HCT116 (cell line): ENCODE measurements at regions not wholly inside any gene's neighbourhood (a gene's known extent, or its start where the extent isn't known, plus 50 kb on each side); places are given as distances from the start of the nearest gene placed in this dataset.

Source experiments
- EZH2 ChIP-seq: fragments of 200-600 bp; sonication (generic); IDR thresholded peaks from 2 replicates; pipeline ENCODE4 v1.6.1; 2017; ENCODE audit warnings: antibody characterized with exemption, mixed run types
- POLR2A ChIP-seq: IDR thresholded peaks from 2 replicates; pipeline ENCODE4 v1.7.0; 2011; ENCODE audit warnings: borderline replicate concordance; ENCODE audit not compliant: insufficient read depth, insufficient read length; ENCODE audit errors: extremely low read depth
- TF ChIP-seq, protein P1 (sequence below), 3 experiments: fragments of 200-600 bp in 1 of 3; sonication (generic) in 1 of 3; IDR thresholded peaks in 2 of 3; conservative IDR thresholded peaks in 1 of 3; 2 replicates each; pipeline ENCODE4 v1.5.1; 2012 to 2017; ENCODE audit warnings: low read depth in 2 of 3, low read length in 2 of 3, antibody characterized with exemption in 1 of 3, borderline replicate concordance in 1 of 3, control low read depth in 1 of 3, mild to moderate bottlenecking in 1 of 3, mixed read lengths in 1 of 3, mixed run types in 1 of 3, moderate library complexity in 1 of 3; ENCODE audit not compliant: insufficient read depth in 1 of 3

DNA sequence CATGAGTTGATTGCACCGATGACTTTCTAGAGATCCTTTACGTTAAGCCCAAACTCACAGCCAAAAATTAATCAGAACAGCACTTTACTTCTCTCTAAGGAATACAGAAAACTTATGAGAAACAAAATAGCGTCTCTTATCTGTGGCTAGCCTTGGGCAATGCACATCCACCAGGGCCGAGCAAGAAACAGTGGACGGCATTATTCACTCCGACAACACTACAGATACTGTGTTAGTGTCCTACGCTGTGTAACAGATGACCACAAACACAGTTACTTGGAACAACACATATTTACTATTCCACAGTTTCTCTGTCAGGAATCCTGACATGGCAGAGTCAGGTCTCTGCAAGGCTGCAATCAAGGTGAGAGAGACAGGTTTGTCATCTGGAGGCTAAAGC lies 598.3 kb upstream of the ADARB2 start:
- TF ChIP-seq, protein P1, sequence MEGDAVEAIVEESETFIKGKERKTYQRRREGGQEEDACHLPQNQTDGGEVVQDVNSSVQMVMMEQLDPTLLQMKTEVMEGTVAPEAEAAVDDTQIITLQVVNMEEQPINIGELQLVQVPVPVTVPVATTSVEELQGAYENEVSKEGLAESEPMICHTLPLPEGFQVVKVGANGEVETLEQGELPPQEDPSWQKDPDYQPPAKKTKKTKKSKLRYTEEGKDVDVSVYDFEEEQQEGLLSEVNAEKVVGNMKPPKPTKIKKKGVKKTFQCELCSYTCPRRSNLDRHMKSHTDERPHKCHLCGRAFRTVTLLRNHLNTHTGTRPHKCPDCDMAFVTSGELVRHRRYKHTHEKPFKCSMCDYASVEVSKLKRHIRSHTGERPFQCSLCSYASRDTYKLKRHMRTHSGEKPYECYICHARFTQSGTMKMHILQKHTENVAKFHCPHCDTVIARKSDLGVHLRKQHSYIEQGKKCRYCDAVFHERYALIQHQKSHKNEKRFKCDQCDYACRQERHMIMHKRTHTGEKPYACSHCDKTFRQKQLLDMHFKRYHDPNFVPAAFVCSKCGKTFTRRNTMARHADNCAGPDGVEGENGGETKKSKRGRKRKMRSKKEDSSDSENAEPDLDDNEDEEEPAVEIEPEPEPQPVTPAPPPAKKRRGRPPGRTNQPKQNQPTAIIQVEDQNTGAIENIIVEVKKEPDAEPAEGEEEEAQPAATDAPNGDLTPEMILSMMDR (IDR thresholded peaks at IDR 0.05 in 2 of 3, conservative IDR thresholded peaks at IDR 0.05 in 1 of 3; ENCODE audit: borderline replicate concordance in 1 of 3, insufficient read depth in 1 of 3, low read depth in 2 of 3, low read length in 2 of 3) = no peak
- TF ChIP-seq EZH2 (no peak), POLR2A (no peak)
